IMR-90 (cell line): ENCODE measurements at regions not wholly inside any gene's neighbourhood (a gene's known extent, or its start where the extent isn't known, plus 50 kb on each side); places are given as distances from the start of the nearest gene placed in this dataset.
A peak's percentile ranks its signal among the peaks of the same experiment; 100 is the strongest.

ENCODE experiments used
- ATAC-seq: fragments of 200-7000 bp; cut with Tn5 transposase; 2 replicates; pipeline ENCODE4 v1.9.1; 2020; ENCODE audit warnings: low read depth, mild to moderate bottlenecking, moderate library complexity
- BruUV-seq: library from RNA; stranded (reverse); fragments of 400-500 nt; replicated peaks from 2 replicates; lab custom pipeline; 2021; lab: Mats Ljungman, UMichigan
- CTCF ChIA-PET: fragments of 300-600 bp; formaldehyde crosslinking; extraction: SDS; loops from one replicate; lab custom pipeline; 2021; ENCODE audit warnings: antibody characterized with exemption; lab: Yijun Ruan, JAX
- POLR2A ChIA-PET: fragments of 300-600 bp; sonication (Branson Sonifier 250); formaldehyde crosslinking; loops from one replicate; lab custom pipeline; 2022; ENCODE audit warnings: antibody characterized with exemption; ENCODE audit not compliant: unreplicated experiment; lab: Charles Lee
- DNase-seq: peaks from one replicate; pipeline ENCODE4 v3.0.0; 2013
- H2AFZ ChIP-seq: replicated peaks from 2 replicates; pipeline ENCODE3; 2013; ENCODE audit warnings: low read length, mild to moderate bottlenecking; ENCODE audit not compliant: poor library complexity
- H2AK5ac ChIP-seq: 2 replicates; pipeline ENCODE4 v1.6.1; 2013; ENCODE audit warnings: low read depth, low read length, inconsistent platforms
- H2AK9ac ChIP-seq: replicated peaks from 2 replicates; pipeline ENCODE3; 2013; ENCODE audit warnings: mild to moderate bottlenecking, low read depth, low read length, moderate library complexity; ENCODE audit not compliant: poor library complexity
- H2BK120ac ChIP-seq: 2 replicates; pipeline ENCODE4 v1.6.1; 2013; ENCODE audit warnings: low read depth, low read length, inconsistent platforms
- H2BK15ac ChIP-seq: 3 replicates; pipeline ENCODE4 v1.6.1; 2013; ENCODE audit warnings: low read depth, low read length, inconsistent platforms
- H2BK20ac ChIP-seq: 2 replicates; pipeline ENCODE4 v1.6.1; 2013; ENCODE audit warnings: low read depth, mild to moderate bottlenecking, inconsistent platforms, low read length, moderate library complexity
- H2BK5ac ChIP-seq: 2 replicates; pipeline ENCODE4 v1.6.1; 2013; ENCODE audit warnings: mild to moderate bottlenecking, low read depth, low read length, inconsistent platforms; ENCODE audit not compliant: poor library complexity, severe bottlenecking
- H3K14ac ChIP-seq: replicated peaks from 2 replicates; pipeline ENCODE4 v1.6.1; 2013; ENCODE audit warnings: low read depth, low read length, inconsistent platforms
- H3K18ac ChIP-seq: 2 replicates; pipeline ENCODE4 v1.6.1; 2013; ENCODE audit warnings: low read depth, low read length, control low read depth
- H3K23ac ChIP-seq: 2 replicates; pipeline ENCODE4 v1.6.1; 2013; ENCODE audit warnings: low read depth, low read length, inconsistent platforms
- H3K27ac ChIP-seq: 2 replicates; pipeline ENCODE4 v1.5.1; 2013; ENCODE audit warnings: mild to moderate bottlenecking, control low read depth, low read length; ENCODE audit not compliant: insufficient read depth
- H3K27me3 ChIP-seq: 2 replicates; pipeline ENCODE4 v1.6.1; 2013; ENCODE audit warnings: low read length; ENCODE audit not compliant: control insufficient read depth, insufficient read depth
- H3K36me3 ChIP-seq: 2 replicates; pipeline ENCODE4 v1.6.1; 2013; ENCODE audit warnings: low read length, mixed read lengths; ENCODE audit not compliant: control insufficient read depth, insufficient read depth
- H3K4ac ChIP-seq: 2 replicates; pipeline ENCODE4 v1.6.1; 2013; ENCODE audit warnings: low read depth, low read length, inconsistent platforms
- H3K4me1 ChIP-seq: 2 replicates; pipeline ENCODE4 v1.6.1; 2013; ENCODE audit warnings: low read length, mixed read lengths; ENCODE audit not compliant: control insufficient read depth, insufficient read depth
- H3K4me2 ChIP-seq: 2 replicates; pipeline ENCODE4 v1.6.1; 2013; ENCODE audit warnings: low read depth, mild to moderate bottlenecking, control low read depth, low read length, moderate library complexity
- H3K4me3 ChIP-seq: 2 replicates; pipeline ENCODE4 v1.5.1; 2013; ENCODE audit warnings: low read depth, mild to moderate bottlenecking, control low read depth, low read length, moderate library complexity; ENCODE audit not compliant: insufficient read depth
- H3K56ac ChIP-seq: 2 replicates; pipeline ENCODE4 v1.6.1; 2013; ENCODE audit warnings: low read length, inconsistent platforms; ENCODE audit not compliant: insufficient read depth; ENCODE audit errors: extremely low read depth
- H3K79me1 ChIP-seq, 2 experiments: 2 replicates each; pipeline ENCODE4 v1.6.1; 2013; ENCODE audit warnings: low read length in 2 of 2, inconsistent platforms in 1 of 2, low read depth in 1 of 2
- H3K9ac ChIP-seq: 2 replicates; pipeline ENCODE4 v1.6.1; 2013; ENCODE audit warnings: low read depth, low read length, control low read depth
- H3K9me1 ChIP-seq: 2 replicates; pipeline ENCODE4 v1.6.1; 2013; ENCODE audit warnings: low read length, inconsistent platforms; ENCODE audit not compliant: insufficient read depth
- H3K9me3 ChIP-seq: 2 replicates; pipeline ENCODE4 v1.6.1; 2013; ENCODE audit warnings: low read length; ENCODE audit not compliant: control insufficient read depth, insufficient read depth
- H4K20me1 ChIP-seq: 2 replicates; pipeline ENCODE4 v1.6.1; 2013; ENCODE audit warnings: low read length, inconsistent platforms; ENCODE audit not compliant: insufficient read depth
- H4K5ac ChIP-seq: 2 replicates; pipeline ENCODE4 v1.6.1; 2013; ENCODE audit warnings: mild to moderate bottlenecking, low read depth, low read length, control low read depth
- H4K8ac ChIP-seq, 2 experiments: 2 replicates each; pipeline ENCODE4 v1.6.1; 2013; ENCODE audit warnings: low read depth in 2 of 2, low read length in 2 of 2, control low read depth in 1 of 2, inconsistent platforms in 1 of 2
- H4K91ac ChIP-seq: 2 replicates; pipeline ENCODE4 v1.6.1; 2013; ENCODE audit warnings: low read depth, low read length, inconsistent platforms; ENCODE audit not compliant: insufficient read depth
- CEBPB ChIP-seq: IDR thresholded peaks from 2 replicates; pipeline ENCODE4 v1.6.1; 2012; ENCODE audit warnings: low read depth, low read length, improper control_type of control experiment
- MAFK ChIP-seq: IDR thresholded peaks from 2 replicates; pipeline ENCODE4 v1.6.1; 2012; ENCODE audit warnings: low read depth, low read length, improper control_type of control experiment
- WGBS, 2 experiments: methylation state at CpG; one replicate each; pipeline versions ENCODE4 v1.1.5 to v1.1.7; 2013; ENCODE audit warnings: missing lambda C conversion rate in 2 of 2; ENCODE audit not compliant: insufficient read length in 1 of 2; ENCODE audit errors: extremely low coverage in 2 of 2; 5-methylcytosine and 5-hydroxymethylcytosine counted together
- dilution Hi-C: fragments of 300-500 bp; cut with HindIII; formaldehyde crosslinking; loops from one replicate; pipeline ENCODE4 v1.14.3; 2018; ENCODE audit warnings: low sequenced_read_pairs; ENCODE audit not compliant: unreplicated experiment
- in situ Hi-C: fragments of 300-500 bp; cut with MboI; formaldehyde crosslinking; loops from 3 replicates; pipeline ENCODE4 v1.14.3; 2019; ENCODE audit warnings: low sequenced_read_pairs, inconsistent platforms, mixed read lengths
- intact Hi-C: fragments of 100-400 bp; cut with micrococcal nuclease; formaldehyde crosslinking; loops from 2 replicates; pipeline ENCODE4 v1.10.0; 2022

- BruUV-seq = no TSS peak
- in situ Hi-C loops = no loop called here
- Histone ChIP-seq H4K5ac (no peak overlapping the region), H2AK9ac (no peak overlapping the region), H4K8ac (no peak overlapping the region), H2BK120ac (no peak overlapping the region), H3K23ac (no peak overlapping the region), H3K27ac (no peak overlapping the region), H2AK5ac (no peak overlapping the region), H2BK15ac (no peak overlapping the region), H3K36me3 (no peaks in the 10 kb centered on the region), H3K79me1 (no peaks in the 10 kb centered on the region), H2BK20ac (no peak overlapping the region), H3K4me2 (no peak overlapping the region), H3K9ac (no peak overlapping the region), H3K27me3 (no peaks in the 10 kb centered on the region), H3K56ac (no peak overlapping the region), H3K4me3 (no peak overlapping the region), H4K20me1 (no peaks in the 10 kb centered on the region), H3K14ac (no peak overlapping the region), H3K4ac (no peak overlapping the region), H3K9me3 (no peaks in the 10 kb centered on the region), H3K18ac (no peak overlapping the region), H3K9me1 (no peaks in the 10 kb centered on the region), H3K4me1 (no peaks in the 10 kb centered on the region), H4K91ac (no peak overlapping the region), H2AFZ (no peak overlapping the region), H2BK5ac (no peak overlapping the region)
- dilution Hi-C loops = no loop called here
- WGBS, 2 experiments = 50% methylated on average over 1 of the region's 2 CpGs; no CpG with 5 or more reads in 1 of the 2 experiments
- TF ChIP-seq MAFK (peak; percentile 90), CEBPB (no peak)
- intact Hi-C loops = no loop called here
- POLR2A ChIA-PET = no interaction called here
- ATAC-seq (no peak), DNase-seq (no peak)
- CTCF ChIA-PET = interaction anchor here (0.6 kb wide), 1 partner anchor 75 kb away, joined by 4 read pairs; no protein-coding TSS in a partner anchor
Measured at GRCh38 chr4:163731071-163731470, 236.6 kb downstream of the TMA16 start.
